ENCODE measurements at regions not wholly inside any gene's neighbourhood (a gene's known extent, or its start where the extent isn't known, plus 50 kb on each side); places are given as distances from the start of the nearest gene placed in this dataset.

GRCh38 chr22:48780597-48781277 is 1046.9 kb downstream of the BRD1 start:
- TF ChIP-seq POLR2A (IDR thresholded peaks at IDR 0.05) (no peak), CTCF (IDR thresholded peaks at IDR 0.05 in 8 of 11, conservative IDR thresholded peaks at IDR 0.05 in 3 of 11) (no peak), POLR2AphosphoS5 (IDR thresholded peaks at IDR 0.05) (no peak)

Measured in spleen (tissue), 7 donors.